ENCODE measurements at regions not wholly inside any gene's neighbourhood (a gene's known extent, or its start where the extent isn't known, plus 50 kb on each side); places are given as distances from the start of the nearest gene placed in this dataset.

- TF ChIP-seq, protein P1, sequence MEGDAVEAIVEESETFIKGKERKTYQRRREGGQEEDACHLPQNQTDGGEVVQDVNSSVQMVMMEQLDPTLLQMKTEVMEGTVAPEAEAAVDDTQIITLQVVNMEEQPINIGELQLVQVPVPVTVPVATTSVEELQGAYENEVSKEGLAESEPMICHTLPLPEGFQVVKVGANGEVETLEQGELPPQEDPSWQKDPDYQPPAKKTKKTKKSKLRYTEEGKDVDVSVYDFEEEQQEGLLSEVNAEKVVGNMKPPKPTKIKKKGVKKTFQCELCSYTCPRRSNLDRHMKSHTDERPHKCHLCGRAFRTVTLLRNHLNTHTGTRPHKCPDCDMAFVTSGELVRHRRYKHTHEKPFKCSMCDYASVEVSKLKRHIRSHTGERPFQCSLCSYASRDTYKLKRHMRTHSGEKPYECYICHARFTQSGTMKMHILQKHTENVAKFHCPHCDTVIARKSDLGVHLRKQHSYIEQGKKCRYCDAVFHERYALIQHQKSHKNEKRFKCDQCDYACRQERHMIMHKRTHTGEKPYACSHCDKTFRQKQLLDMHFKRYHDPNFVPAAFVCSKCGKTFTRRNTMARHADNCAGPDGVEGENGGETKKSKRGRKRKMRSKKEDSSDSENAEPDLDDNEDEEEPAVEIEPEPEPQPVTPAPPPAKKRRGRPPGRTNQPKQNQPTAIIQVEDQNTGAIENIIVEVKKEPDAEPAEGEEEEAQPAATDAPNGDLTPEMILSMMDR (IDR thresholded peaks at IDR 0.05), result no peak
- TF ChIP-seq EZH2 (IDR thresholded peaks at IDR 0.05; ENCODE audit: borderline replicate concordance, insufficient read depth, low read depth, low read length, poor library complexity, severe bottlenecking), result no peak
Measured at GRCh38 chr12:23169012-23169695, 544.2 kb downstream of the ETNK1 start.

All from B cell (primary cell).